K562 (cell line): ENCODE measurements at regions not wholly inside any gene's neighbourhood (a gene's known extent, or its start where the extent isn't known, plus 50 kb on each side); places are given as distances from the start of the nearest gene placed in this dataset.

Source experiments
- ATAC-seq: fragments of 200-7000 bp; cut with Tn5 transposase; 3 replicates; pipeline ENCODE4 v1.9.1; 2020; ENCODE audit warnings: moderate library complexity
- BruUV-seq: library from RNA; stranded (reverse); fragments of 400-500 nt; replicated peaks from 2 replicates; lab custom pipeline; 2021; lab: Mats Ljungman, UMichigan
- CTCF ChIA-PET: fragments of 300-600 bp; formaldehyde crosslinking; extraction: SDS; loops from one replicate; lab custom pipeline; 2021; ENCODE audit warnings: low intra/inter-chr PET ratio; lab: Yijun Ruan, JAX
- POLR2A ChIA-PET: fragments of 300-600, 350-650 bp; sonication (Branson Sonifier 250); formaldehyde crosslinking; extraction: SDS; loops from one replicate; lab custom pipeline; 2021; ENCODE audit warnings: antibody characterized with exemption, inconsistent platforms; lab: Yijun Ruan, JAX
- DNase-seq, 4 experiments: peaks; one replicate each; pipeline versions ENCODE4 v3.0.0 to v3.0.0-alpha.2; 2011 to 2018; ENCODE audit warnings: low spot score in 3 of 4, mixed read lengths in 3 of 4; ENCODE audit errors: extremely low read depth in 1 of 4
- FAIRE-seq: peaks from 2 replicates; lab custom pipeline; 2011; peaks lifted over from hg19 to GRCh38; lab: Jason Lieb, UNC
- H2AFZ ChIP-seq: 2 replicates; pipeline ENCODE4 v1.6.0; 2011; ENCODE audit warnings: low read depth, low read length, control low read depth, inconsistent platforms
- H3K27ac ChIP-seq: fragments of 200-600 bp; 3 replicates; pipeline ENCODE4 v1.8.0; 2011; ENCODE audit warnings: low read depth, mild to moderate bottlenecking, control low read depth, inconsistent platforms, low read length, moderate library complexity, mixed read lengths; ENCODE audit errors: extremely low read depth
- H3K27me3 ChIP-seq, 2 experiments: fragments of 300-600 bp in 1 of 2; 2 replicates in 1 of 2; 3 replicates in 1 of 2; pipeline versions ENCODE4 v1.6.0 to v1.8.0; 2011; ENCODE audit warnings: inconsistent platforms in 2 of 2, low read length in 2 of 2, mild to moderate bottlenecking in 1 of 2, mixed read lengths in 1 of 2, moderate library complexity in 1 of 2; ENCODE audit not compliant: control insufficient read depth in 2 of 2, insufficient read depth in 2 of 2
- H3K36me3 ChIP-seq: fragments of 300-600 bp; 3 replicates; pipeline ENCODE4 v1.8.0; 2011; ENCODE audit warnings: mild to moderate bottlenecking, low read length, inconsistent platforms; ENCODE audit not compliant: control insufficient read depth, insufficient read depth
- H3K4me1 ChIP-seq, 2 experiments: fragments of 200-600 bp in 1 of 2; replicated peaks in 1 of 2; 2 replicates in 1 of 2; 3 replicates in 1 of 2; pipeline versions ENCODE4 v1.5.1 to v1.8.0; 2011; ENCODE audit warnings: inconsistent platforms in 2 of 2, low read length in 2 of 2, mild to moderate bottlenecking in 1 of 2, mixed read lengths in 1 of 2, moderate library complexity in 1 of 2; ENCODE audit not compliant: control insufficient read depth in 2 of 2, insufficient read depth in 2 of 2
- H3K4me2 ChIP-seq: 2 replicates; pipeline ENCODE4 v1.6.1; 2011; ENCODE audit warnings: low read length, control low read depth, inconsistent platforms, mixed read lengths; ENCODE audit not compliant: insufficient read depth
- H3K4me3 ChIP-seq: fragments of 200-600 bp; sonication (generic), shearing (Covaris generic); 2 replicates; pipeline ENCODE4 v1.5.1; 2016; ENCODE audit warnings: control low read depth, inconsistent platforms
- H3K79me2 ChIP-seq: fragments of 200-600 bp; 3 replicates; pipeline ENCODE4 v1.8.0; 2011; ENCODE audit warnings: low read length, inconsistent platforms; ENCODE audit not compliant: control insufficient read depth, insufficient read depth
- H3K9ac ChIP-seq, 2 experiments: 2 replicates each; pipeline versions ENCODE4 v1.6.0 to v1.6.1; 2011; ENCODE audit warnings: low read depth in 2 of 2, low read length in 2 of 2, control low read depth in 1 of 2, inconsistent platforms in 1 of 2, mild to moderate bottlenecking in 1 of 2, mixed read lengths in 1 of 2; ENCODE audit not compliant: insufficient read depth in 1 of 2
- H3K9me1 ChIP-seq: one replicate; pipeline ENCODE4 v1.6.0; 2011; ENCODE audit warnings: inconsistent platforms, mild to moderate bottlenecking, low read length, moderate library complexity; ENCODE audit not compliant: control insufficient read depth, insufficient read depth
- H3K9me3 ChIP-seq: replicated peaks from 2 replicates; pipeline ENCODE4 v1.5.1; 2011; ENCODE audit warnings: low read depth, low read length, inconsistent platforms; ENCODE audit not compliant: control insufficient read depth, insufficient read depth
- H4K20me1 ChIP-seq: replicated peaks from 2 replicates; pipeline ENCODE4 v1.6.1; 2011; ENCODE audit warnings: low read length, inconsistent platforms, mixed read lengths; ENCODE audit not compliant: control insufficient read depth, insufficient read depth
- ATF1 ChIP-seq, 2 experiments: fragments of 450-650 bp in 1 of 2; IDR thresholded peaks; 2 replicates each; pipeline ENCODE4 v1.6.1; 2016; ENCODE audit warnings: missing compliant biosample characterization in 1 of 2, missing genetic modification characterization in 1 of 2
- ETV6 ChIP-seq, 3 experiments: fragments of 150-350 bp in 1 of 3; sonication (generic) in 1 of 3; formaldehyde crosslinking in 1 of 3; IDR thresholded peaks; 2 replicates each; pipeline versions ENCODE4 v1.6.1 to v1.8.0; 2014 to 2022; ENCODE audit warnings: borderline replicate concordance in 2 of 3, low read depth in 2 of 3, antibody characterized with exemption in 1 of 3, low read length in 1 of 3, mild to moderate bottlenecking in 1 of 3, missing genetic modification reagents in 1 of 3
- HDAC8 ChIP-seq: fragments of 450-650 bp; IDR thresholded peaks from 2 replicates; pipeline ENCODE4 v1.6.1; 2016; ENCODE audit warnings: mild to moderate bottlenecking, missing genetic modification characterization, moderate library complexity, missing compliant biosample characterization
- RBM34 ChIP-seq: fragments of 200-400 bp; formaldehyde crosslinking; IDR thresholded peaks from 2 replicates; pipeline ENCODE4 v1.6.1; 2018; ENCODE audit warnings: low read length, borderline replicate concordance; ENCODE audit not compliant: insufficient read depth
- SMARCB1 ChIP-seq: IDR thresholded peaks from 2 replicates; pipeline ENCODE4 v1.6.1; 2011; ENCODE audit warnings: improper control_type of control experiment, low read depth; ENCODE audit not compliant: insufficient read length
- WHSC1 ChIP-seq: IDR thresholded peaks from one replicate; pipeline ENCODE4 v1.6.1; 2012; ENCODE audit warnings: low read length, control low read depth, inconsistent platforms
- ZFP36 ChIP-seq: fragments of 150-350 bp; IDR thresholded peaks from 2 replicates; pipeline ENCODE4 v1.6.1; 2018; ENCODE audit warnings: low read length, low read depth; ENCODE audit not compliant: partially characterized antibody
- ZNF224 ChIP-seq: sonication (generic); formaldehyde crosslinking; IDR thresholded peaks from 2 replicates; pipeline ENCODE4 v1.8.0; 2022; ENCODE audit warnings: mild to moderate bottlenecking, missing genetic modification reagents
- WGBS: fragments of 100-300 bp; shearing (Covaris generic); methylation state at CpG from one replicate; pipeline ENCODE4 v1.1.6; 2016; ENCODE audit warnings: low coverage, mixed read lengths; ENCODE audit not compliant: insufficient coverage; ENCODE audit errors: missing lambda C conversion rate; 5-methylcytosine and 5-hydroxymethylcytosine counted together
- in situ Hi-C: fragments of 300-500 bp; cut with MboI; formaldehyde crosslinking; loops from 4 replicates; pipeline ENCODE4 v1.15.0; 2018; ENCODE audit warnings: inconsistent platforms, mixed read lengths
- intact Hi-C: fragments of 100-400 bp; cut with micrococcal nuclease; formaldehyde crosslinking; loops from 2 replicates; pipeline ENCODE4 v1.14.2; 2022
- TF ChIP-seq, protein P1 (sequence below): fragments of 200-400 bp; formaldehyde crosslinking; IDR thresholded peaks from 2 replicates; pipeline ENCODE4 v1.6.1; 2017; ENCODE audit warnings: mild to moderate bottlenecking, low read depth, low read length, moderate library complexity

DNA sequence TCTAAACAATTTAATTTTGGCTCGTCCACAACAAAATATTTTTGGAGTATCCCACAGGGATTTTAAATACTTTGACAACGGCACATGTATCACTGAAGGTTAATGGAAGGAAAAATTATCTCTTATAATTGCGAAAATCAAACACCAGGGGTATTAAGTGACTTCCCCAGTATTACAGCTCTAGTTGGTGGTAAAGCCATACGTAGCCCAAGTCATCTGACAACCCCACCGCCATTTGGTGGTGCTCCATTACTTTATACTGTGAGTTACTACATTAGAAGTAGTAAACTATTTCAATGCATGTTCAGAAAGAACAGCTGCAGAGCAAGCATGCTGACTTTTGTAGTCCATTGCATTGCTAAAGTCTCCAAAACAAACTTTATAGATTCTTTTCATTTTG, 179.7 kb downstream of the HGF start:
- ATAC-seq, result no peak
- BruUV-seq, result no TSS peak

More for the DNA sequence above, 179.7 kb downstream of the HGF start:
- DNase-seq, result no peak
- intact Hi-C loops, result no loop called here
- no peak for FAIRE-seq
- no peak overlapping the region for H3K4me2 ChIP-seq
- H3K79me2 ChIP-seq, result no peaks in the 10 kb centered on the region
- in situ Hi-C loops, result no loop called here
- no peaks in the 10 kb centered on the region for H4K20me1 ChIP-seq
- WGBS, result 0% methylated on average over 5 of the region's 5 CpGs
- TF ChIP-seq ZFP36 (no peak), ETV6 (IDR thresholded peaks at IDR 0.05; ENCODE audit: borderline replicate concordance in 1 of 2, low read depth in 2 of 2, low read length in 1 of 2) (no peak), ETV6 (CRISPR knock-in tag; IDR thresholded peaks at IDR 0.05; ENCODE audit: borderline replicate concordance) (no peak), SMARCB1 (no peak), WHSC1 (no peak), RBM34 (no peak), ATF1 (CRISPR knock-in tag; IDR thresholded peaks at IDR 0.05) (no peak), ATF1 (tag; IDR thresholded peaks at IDR 0.05) (no peak), ZNF224 (no peak), HDAC8 (tag) (no peak)
- TF ChIP-seq, protein P1, sequence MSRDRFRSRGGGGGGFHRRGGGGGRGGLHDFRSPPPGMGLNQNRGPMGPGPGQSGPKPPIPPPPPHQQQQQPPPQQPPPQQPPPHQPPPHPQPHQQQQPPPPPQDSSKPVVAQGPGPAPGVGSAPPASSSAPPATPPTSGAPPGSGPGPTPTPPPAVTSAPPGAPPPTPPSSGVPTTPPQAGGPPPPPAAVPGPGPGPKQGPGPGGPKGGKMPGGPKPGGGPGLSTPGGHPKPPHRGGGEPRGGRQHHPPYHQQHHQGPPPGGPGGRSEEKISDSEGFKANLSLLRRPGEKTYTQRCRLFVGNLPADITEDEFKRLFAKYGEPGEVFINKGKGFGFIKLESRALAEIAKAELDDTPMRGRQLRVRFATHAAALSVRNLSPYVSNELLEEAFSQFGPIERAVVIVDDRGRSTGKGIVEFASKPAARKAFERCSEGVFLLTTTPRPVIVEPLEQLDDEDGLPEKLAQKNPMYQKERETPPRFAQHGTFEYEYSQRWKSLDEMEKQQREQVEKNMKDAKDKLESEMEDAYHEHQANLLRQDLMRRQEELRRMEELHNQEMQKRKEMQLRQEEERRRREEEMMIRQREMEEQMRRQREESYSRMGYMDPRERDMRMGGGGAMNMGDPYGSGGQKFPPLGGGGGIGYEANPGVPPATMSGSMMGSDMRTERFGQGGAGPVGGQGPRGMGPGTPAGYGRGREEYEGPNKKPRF, result no peak
- H3K4me1 ChIP-seq, result no peaks in the 10 kb centered on the region
- no peaks in the 10 kb centered on the region for H3K9me3 ChIP-seq
- no peak overlapping the region for H3K9ac ChIP-seq
- no peaks in the 10 kb centered on the region for H3K36me3 ChIP-seq
- H3K27ac ChIP-seq, result no peak overlapping the region
- H2AFZ ChIP-seq, result no peak overlapping the region
- no peaks in the 10 kb centered on the region for H3K9me1 ChIP-seq
- H3K27me3 ChIP-seq, result no peaks in the 10 kb centered on the region
- CTCF ChIA-PET, result no interaction called here
- no peak overlapping the region for H3K4me3 ChIP-seq
- POLR2A ChIA-PET, result no interaction called here
